Activated CD8-positive, alpha-beta memory T cell treated with anti-CD3 and anti-CD28 coated beads for 1 hour (primary cell): ENCODE measurements at regions not wholly inside any gene's neighbourhood (a gene's known extent, or its start where the extent isn't known, plus 50 kb on each side); places are given as distances from the start of the nearest gene placed in this dataset.

Experiments used
- DNase-seq, 2 donors: peaks; one replicate each; pipeline ENCODE4 v3.0.0-alpha.2; 2020; ENCODE audit warnings: low read depth in 1 of 2; ENCODE audit errors: extremely low read depth in 1 of 2

GRCh38 chr1:38243106-38243505 lies 196.5 kb upstream of the POU3F1 start:
- no peak for DNase-seq

GRCh38 chr1:38242506-38242905 lies 195.9 kb upstream of the POU3F1 start:
- DNase-seq, result no peak

GRCh38 chr1:38241594-38242334 lies 195.2 kb upstream of the POU3F1 start:
- no peak for DNase-seq

- DNase-seq, result no peak
Measured at GRCh38 chr1:38240618-38241017, 194.0 kb upstream of the POU3F1 start.

GRCh38 chr1:38239258-38239835 lies 192.8 kb upstream of the POU3F1 start:
- DNase-seq, result no peak

- no peak for DNase-seq
Measured at GRCh38 chr1:38238294-38238693, 191.7 kb upstream of the POU3F1 start.

- no peak for DNase-seq
Measured at GRCh38 chr1:38235705-38236104, 189.1 kb upstream of the POU3F1 start.

- DNase-seq, result no peak
Measured at GRCh38 chr1:38231941-38232340, 185.3 kb upstream of the POU3F1 start.

GRCh38 chr1:38228718-38229117 lies 182.1 kb upstream of the POU3F1 start:
- DNase-seq, result no peak

- DNase-seq, result no peak
Measured at GRCh38 chr1:38225745-38226144, 179.2 kb upstream of the POU3F1 start.

- DNase-seq, result no peak
Measured at GRCh38 chr1:38223391-38223790, 176.8 kb upstream of the POU3F1 start.

- DNase-seq, result no peak
Measured at GRCh38 chr1:38222891-38223290, 176.3 kb upstream of the POU3F1 start.

- no peak for DNase-seq
Measured at GRCh38 chr1:38221006-38221649, 174.5 kb upstream of the POU3F1 start.

- DNase-seq, result no peak
Measured at GRCh38 chr1:38217316-38217715, 170.7 kb upstream of the POU3F1 start.

- no peak for DNase-seq
Measured at GRCh38 chr1:38213646-38214434, 167.2 kb upstream of the POU3F1 start.

- no peak for DNase-seq
Measured at GRCh38 chr1:38210895-38211177, 164.2 kb upstream of the POU3F1 start.

- no peak for DNase-seq
Measured at GRCh38 chr1:38210021-38210894, 163.7 kb upstream of the POU3F1 start.

- no peak for DNase-seq
Measured at GRCh38 chr1:38208716-38209632, 162.4 kb upstream of the POU3F1 start.

- DNase-seq, result no peak
Measured at GRCh38 chr1:38207906-38208305, 161.3 kb upstream of the POU3F1 start.

- DNase-seq, result no peak
Measured at GRCh38 chr1:38207275-38207674, 160.7 kb upstream of the POU3F1 start.
